SK-N-SH (cell line): ENCODE measurements at regions not wholly inside any gene's neighbourhood (a gene's known extent, or its start where the extent isn't known, plus 50 kb on each side); places are given as distances from the start of the nearest gene placed in this dataset.

Experiments used
- EZH2phosphoT487 ChIP-seq: fragments of 200-600 bp; sonication (generic); IDR thresholded peaks from 2 replicates; pipeline ENCODE4 v1.6.1; 2017; ENCODE audit warnings: low read depth, mixed run types, mild to moderate bottlenecking, antibody characterized with exemption, moderate library complexity, borderline replicate concordance
- FOXJ3 ChIP-seq: sonication (generic); formaldehyde crosslinking; IDR thresholded peaks from 2 replicates; pipeline ENCODE4 v1.5.1; 2020; ENCODE audit warnings: mild to moderate bottlenecking, missing genetic modification reagents
- FOXM1 ChIP-seq: IDR thresholded peaks from 2 replicates; pipeline ENCODE4 v1.4.0; 2012; ENCODE audit warnings: low read depth, mild to moderate bottlenecking
- NFIC ChIP-seq: IDR thresholded peaks from 2 replicates; pipeline ENCODE4 v1.4.0; 2012; ENCODE audit warnings: borderline replicate concordance
- NRF1 ChIP-seq: IDR thresholded peaks from 2 replicates; pipeline ENCODE4 v1.6.1; 2012; ENCODE audit warnings: low read depth, mild to moderate bottlenecking, low read length
- TAF1 ChIP-seq: IDR thresholded peaks from 2 replicates; pipeline ENCODE4 v1.6.1; 2012; ENCODE audit warnings: low read depth, mild to moderate bottlenecking, low read length, moderate library complexity, borderline replicate concordance
- TF ChIP-seq, protein P1 (sequence below): fragments of 200-600 bp; sonication (generic); IDR thresholded peaks from 2 replicates; pipeline ENCODE4 v1.6.1; 2017; ENCODE audit warnings: antibody characterized with exemption, mild to moderate bottlenecking, moderate library complexity

DNA sequence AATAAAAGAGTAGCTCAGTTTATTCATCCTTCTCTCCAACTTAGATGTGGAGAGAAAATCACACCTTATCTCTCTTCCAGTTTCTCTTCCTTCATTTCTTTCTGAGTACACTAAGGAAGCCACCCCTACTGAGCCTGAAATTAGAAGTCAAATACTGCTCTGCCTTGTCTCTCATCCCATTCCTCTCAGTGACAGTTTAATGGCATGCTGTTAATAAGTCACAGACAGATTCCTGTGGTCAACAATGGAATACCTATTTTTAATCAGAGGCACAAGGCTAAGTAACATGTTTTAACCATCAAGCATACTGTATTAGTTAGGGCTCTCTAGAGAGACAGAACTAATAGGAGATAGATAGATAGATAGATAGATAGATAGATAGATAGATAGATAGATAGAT is 253.2 kb downstream of the HTR7 start:
- no peak for TF ChIP-seq NRF1
- TF ChIP-seq, protein P1, sequence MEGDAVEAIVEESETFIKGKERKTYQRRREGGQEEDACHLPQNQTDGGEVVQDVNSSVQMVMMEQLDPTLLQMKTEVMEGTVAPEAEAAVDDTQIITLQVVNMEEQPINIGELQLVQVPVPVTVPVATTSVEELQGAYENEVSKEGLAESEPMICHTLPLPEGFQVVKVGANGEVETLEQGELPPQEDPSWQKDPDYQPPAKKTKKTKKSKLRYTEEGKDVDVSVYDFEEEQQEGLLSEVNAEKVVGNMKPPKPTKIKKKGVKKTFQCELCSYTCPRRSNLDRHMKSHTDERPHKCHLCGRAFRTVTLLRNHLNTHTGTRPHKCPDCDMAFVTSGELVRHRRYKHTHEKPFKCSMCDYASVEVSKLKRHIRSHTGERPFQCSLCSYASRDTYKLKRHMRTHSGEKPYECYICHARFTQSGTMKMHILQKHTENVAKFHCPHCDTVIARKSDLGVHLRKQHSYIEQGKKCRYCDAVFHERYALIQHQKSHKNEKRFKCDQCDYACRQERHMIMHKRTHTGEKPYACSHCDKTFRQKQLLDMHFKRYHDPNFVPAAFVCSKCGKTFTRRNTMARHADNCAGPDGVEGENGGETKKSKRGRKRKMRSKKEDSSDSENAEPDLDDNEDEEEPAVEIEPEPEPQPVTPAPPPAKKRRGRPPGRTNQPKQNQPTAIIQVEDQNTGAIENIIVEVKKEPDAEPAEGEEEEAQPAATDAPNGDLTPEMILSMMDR, result no peak
- TF ChIP-seq EZH2phosphoT487, result no peak
- TF ChIP-seq FOXM1, result no peak
- TF ChIP-seq NFIC, result no peak
- no peak for TF ChIP-seq TAF1
- no peak for TF ChIP-seq FOXJ3 (CRISPR knock-in tag)
